A673 (cell line): ENCODE measurements at regions not wholly inside any gene's neighbourhood (a gene's known extent, or its start where the extent isn't known, plus 50 kb on each side); places are given as distances from the start of the nearest gene placed in this dataset.
"Not testable (repeated sequence)": the region's sequence is repeated elsewhere in the genome, so short reads cannot be mapped to it uniquely, and the experiment has no call there.

Experiments
- CTCF ChIP-seq: fragments of 300-800, 200-600 bp; sonication (generic); conservative IDR thresholded peaks from 2 replicates; pipeline ENCODE4 v1.5.1; 2017; ENCODE audit warnings: low read depth, mild to moderate bottlenecking, antibody characterized with exemption, low read length, moderate library complexity, mixed read lengths
- EZH2 ChIP-seq: fragments of 200-600 bp; sonication (generic); IDR thresholded peaks from 2 replicates; pipeline ENCODE4 v1.6.1; 2017; ENCODE audit warnings: borderline replicate concordance, low read depth, mild to moderate bottlenecking, mixed read lengths, antibody characterized with exemption, low read length; ENCODE audit not compliant: poor library complexity, severe bottlenecking

- TF ChIP-seq CTCF, EZH2: not testable (repeated sequence)
Measured at GRCh38 chr5:9752670-9753069, 122.5 kb upstream of the TAS2R1 start.
